LNCaP clone FGC (cell line): ENCODE measurements at regions not wholly inside any gene's neighbourhood (a gene's known extent, or its start where the extent isn't known, plus 50 kb on each side); places are given as distances from the start of the nearest gene placed in this dataset.

Experiments
- DNase-seq: peaks from one replicate; pipeline ENCODE4 v3.0.0-alpha.2; 2011; ENCODE audit warnings: low read depth
- H3K4me3 ChIP-seq: 2 replicates; pipeline ENCODE4 v1.5.1; 2011; ENCODE audit warnings: mild to moderate bottlenecking, low read depth, low read length, control low read depth
- TF ChIP-seq, protein P1 (sequence below): IDR thresholded peaks from 2 replicates; pipeline ENCODE4 v1.5.1; 2012; ENCODE audit warnings: mild to moderate bottlenecking; ENCODE audit not compliant: control insufficient read depth, insufficient read depth; ENCODE audit errors: extremely low read depth

DNA sequence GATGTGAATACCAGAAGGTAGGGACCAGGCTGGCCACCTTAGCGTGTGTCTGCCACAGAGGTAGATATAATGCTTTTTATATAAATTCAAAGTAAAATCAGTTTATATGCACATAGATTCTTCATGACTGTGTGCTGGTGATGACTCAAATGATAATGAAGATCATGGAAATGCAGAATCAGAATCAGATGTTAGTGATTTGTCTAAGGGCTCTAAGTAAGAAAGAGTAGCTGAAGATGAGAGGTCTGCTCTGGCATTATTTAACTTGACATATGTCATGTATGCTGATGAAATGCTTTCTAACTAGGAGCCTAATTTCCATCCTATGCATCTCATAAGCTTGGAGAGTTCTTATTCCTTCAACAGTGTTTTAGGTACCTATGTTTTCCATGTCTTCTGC lies 50.3 kb upstream of the DPH6 start:
- no peak overlapping the region for H3K4me3 ChIP-seq
- TF ChIP-seq, protein P1, sequence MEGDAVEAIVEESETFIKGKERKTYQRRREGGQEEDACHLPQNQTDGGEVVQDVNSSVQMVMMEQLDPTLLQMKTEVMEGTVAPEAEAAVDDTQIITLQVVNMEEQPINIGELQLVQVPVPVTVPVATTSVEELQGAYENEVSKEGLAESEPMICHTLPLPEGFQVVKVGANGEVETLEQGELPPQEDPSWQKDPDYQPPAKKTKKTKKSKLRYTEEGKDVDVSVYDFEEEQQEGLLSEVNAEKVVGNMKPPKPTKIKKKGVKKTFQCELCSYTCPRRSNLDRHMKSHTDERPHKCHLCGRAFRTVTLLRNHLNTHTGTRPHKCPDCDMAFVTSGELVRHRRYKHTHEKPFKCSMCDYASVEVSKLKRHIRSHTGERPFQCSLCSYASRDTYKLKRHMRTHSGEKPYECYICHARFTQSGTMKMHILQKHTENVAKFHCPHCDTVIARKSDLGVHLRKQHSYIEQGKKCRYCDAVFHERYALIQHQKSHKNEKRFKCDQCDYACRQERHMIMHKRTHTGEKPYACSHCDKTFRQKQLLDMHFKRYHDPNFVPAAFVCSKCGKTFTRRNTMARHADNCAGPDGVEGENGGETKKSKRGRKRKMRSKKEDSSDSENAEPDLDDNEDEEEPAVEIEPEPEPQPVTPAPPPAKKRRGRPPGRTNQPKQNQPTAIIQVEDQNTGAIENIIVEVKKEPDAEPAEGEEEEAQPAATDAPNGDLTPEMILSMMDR = no peak
- no peak for DNase-seq

DNA sequence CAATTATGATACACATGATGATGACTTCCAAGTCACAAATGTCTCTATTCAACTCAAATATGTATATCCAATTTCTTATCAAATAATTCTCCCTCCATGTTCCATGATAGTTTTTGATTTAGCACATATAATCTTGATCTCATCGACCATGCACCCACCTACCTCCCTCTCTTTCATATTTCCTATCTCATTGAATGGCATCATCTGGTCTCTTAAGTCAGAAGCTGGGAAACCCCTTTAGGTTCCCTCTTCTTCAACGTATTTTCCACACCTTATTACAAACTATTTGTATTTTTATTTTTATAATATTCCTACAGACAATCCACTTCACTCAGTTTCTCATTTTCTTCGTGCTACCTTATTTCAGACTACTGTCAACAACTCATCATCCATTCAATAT lies 56.9 kb upstream of the DPH6 start:
- H3K4me3 ChIP-seq = no peak overlapping the region
- DNase-seq = no peak
- TF ChIP-seq, protein P1 = no peak

DNA sequence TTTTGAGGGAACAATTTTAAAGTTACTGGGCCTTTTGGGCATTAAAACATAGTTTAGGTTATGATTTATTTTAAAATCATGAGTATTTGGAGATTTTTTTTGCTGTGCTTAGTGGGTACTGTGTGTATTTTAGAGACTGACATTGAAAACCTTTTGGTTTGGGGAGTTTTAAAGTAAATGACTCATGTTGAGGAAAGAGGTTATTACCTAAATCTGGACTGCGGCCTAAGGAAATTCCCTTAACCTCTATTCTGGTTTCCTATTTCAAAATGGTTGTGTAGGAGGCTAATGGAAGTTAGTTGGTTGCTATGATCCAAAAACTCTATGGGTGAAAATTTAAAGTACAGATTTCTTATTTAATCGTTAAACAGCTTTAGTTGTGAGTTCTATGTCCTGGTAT lies 57.3 kb upstream of the DPH6 start:
- TF ChIP-seq, protein P1 = no peak
- H3K4me3 ChIP-seq = no peak overlapping the region
- no peak for DNase-seq

DNA sequence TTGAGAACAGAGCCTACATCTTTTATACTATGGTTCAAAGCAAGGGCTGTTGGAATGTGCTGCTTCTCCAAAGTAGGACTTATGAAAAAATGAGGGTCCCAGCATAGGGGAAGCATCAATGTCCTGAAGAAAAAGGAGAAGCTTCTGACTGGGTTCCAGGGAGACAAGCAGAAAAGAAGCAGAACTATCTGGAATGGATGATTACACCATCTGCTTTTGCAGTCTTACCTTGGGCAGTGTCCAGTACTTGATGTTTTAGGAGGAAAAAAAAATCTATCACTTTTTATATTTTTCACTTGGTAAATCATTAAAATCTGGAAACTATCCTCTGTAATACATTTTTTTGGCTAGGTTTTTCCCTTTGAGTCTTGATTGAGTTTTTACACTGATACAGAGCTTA lies 57.9 kb upstream of the DPH6 start:
- no peak overlapping the region for H3K4me3 ChIP-seq
- no peak for DNase-seq
- TF ChIP-seq, protein P1 = no peak

DNA sequence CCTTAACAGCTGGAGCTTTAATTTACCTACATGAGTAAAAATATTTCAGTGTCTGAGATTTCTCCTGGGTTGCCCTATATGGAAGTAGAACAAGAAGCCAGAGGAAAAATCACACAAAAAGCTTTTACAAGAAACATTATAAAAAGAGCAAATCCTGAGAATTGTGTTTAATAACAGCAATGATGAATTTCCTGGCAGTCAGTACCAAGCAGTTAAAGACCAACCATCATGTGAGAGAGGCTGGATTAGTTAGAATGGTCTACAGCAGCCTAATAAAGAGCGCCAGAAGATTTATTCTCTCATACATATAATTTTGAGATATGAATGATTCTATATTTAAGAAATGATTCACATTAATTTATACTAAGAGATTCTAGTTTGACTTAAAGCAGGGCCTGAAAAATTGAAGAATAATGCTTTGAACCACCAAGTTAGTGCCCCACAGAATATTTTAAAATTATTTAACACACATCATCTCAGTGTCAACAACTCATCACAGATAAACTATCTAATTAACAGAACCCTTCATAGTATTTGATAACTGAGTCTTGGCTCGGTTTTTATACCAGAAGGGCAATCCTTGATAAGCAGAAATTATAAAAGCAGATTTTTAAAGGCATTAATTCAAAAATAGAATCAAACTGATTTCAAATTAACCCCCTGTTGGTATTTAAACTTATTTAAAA lies 59.9 kb upstream of the DPH6 start:
- DNase-seq = no peak
- no peak overlapping the region for H3K4me3 ChIP-seq
- TF ChIP-seq, protein P1 = no peak

DNA sequence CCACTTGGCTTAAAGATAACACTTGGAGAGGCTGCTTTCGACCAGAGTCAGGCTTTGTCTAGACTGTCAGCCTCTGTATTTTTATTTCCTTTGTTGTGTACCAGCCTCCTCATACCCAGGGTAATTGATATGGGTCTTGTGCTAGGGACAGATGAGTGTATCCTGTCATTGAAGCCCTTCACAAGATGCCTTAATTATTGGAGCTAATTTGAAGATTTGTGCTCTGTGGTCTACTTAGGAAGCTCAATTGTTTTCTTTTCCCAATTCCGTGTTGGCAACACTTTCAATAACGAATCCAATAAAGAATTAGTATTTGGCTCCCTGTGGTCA lies 60.5 kb upstream of the DPH6 start:
- no peak for DNase-seq
- no peak overlapping the region for H3K4me3 ChIP-seq
- TF ChIP-seq, protein P1 = no peak
